HepG2 (cell line): ENCODE measurements at regions not wholly inside any gene's neighbourhood (a gene's known extent, or its start where the extent isn't known, plus 50 kb on each side); places are given as distances from the start of the nearest gene placed in this dataset.

Source experiments
- ATAC-seq: fragments of 200-7000 bp; cut with Tn5 transposase; 3 replicates; pipeline ENCODE4 v1.9.1; 2020; ENCODE audit warnings: mild to moderate bottlenecking, moderate library complexity
- BruUV-seq: library from RNA; stranded (reverse); fragments of 400-500 nt; replicated peaks from 2 replicates; lab custom pipeline; 2021; lab: Mats Ljungman, UMichigan
- CTCF ChIA-PET: fragments of 300-600 bp; formaldehyde crosslinking; extraction: SDS; loops from one replicate; lab custom pipeline; 2021; ENCODE audit warnings: low total read pairs, inconsistent platforms, low intra/inter-chr PET ratio; lab: Yijun Ruan, JAX
- POLR2A ChIA-PET: fragments of 350-600 bp; sonication (Branson Sonifier 250); formaldehyde crosslinking; loops from one replicate; lab custom pipeline; 2020; ENCODE audit warnings: antibody characterized with exemption, inconsistent platforms; lab: Yijun Ruan, JAX
- DNase-seq: peaks from one replicate; pipeline ENCODE4 v3.0.0-alpha.2; 2015; ENCODE audit warnings: low spot score
- FAIRE-seq: peaks from 3 replicates; lab custom pipeline; 2011; peaks lifted over from hg19 to GRCh38; lab: Jason Lieb, UNC
- H2AFZ ChIP-seq: one replicate; pipeline ENCODE4 v1.6.1; 2011; ENCODE audit warnings: low read length, inconsistent platforms
- H3K27ac ChIP-seq: fragments of 300-600 bp; 3 replicates; pipeline ENCODE4 v1.8.0; 2011; ENCODE audit warnings: mixed run types, mild to moderate bottlenecking, mixed read lengths, low read length, inconsistent platforms; ENCODE audit not compliant: insufficient read depth; ENCODE audit errors: extremely low read length
- H3K27me3 ChIP-seq, 2 experiments: fragments of 200-600 bp in 1 of 2; 2 replicates in 1 of 2; 3 replicates in 1 of 2; pipeline versions ENCODE4 v1.6.0 to v1.8.0; 2011; ENCODE audit warnings: low read length in 2 of 2, mild to moderate bottlenecking in 2 of 2, moderate library complexity in 2 of 2, inconsistent platforms in 1 of 2; ENCODE audit not compliant: insufficient read depth in 2 of 2, control insufficient read depth in 1 of 2
- H3K36me3 ChIP-seq, 2 experiments: fragments of 200-600 bp in 1 of 2; replicated peaks in 1 of 2; 2 replicates in 1 of 2; 3 replicates in 1 of 2; pipeline versions ENCODE4 v1.5.1 to v1.8.0; 2011; ENCODE audit warnings: low read length in 2 of 2, inconsistent platforms in 1 of 2; ENCODE audit not compliant: insufficient read depth in 2 of 2, control insufficient read depth in 1 of 2
- H3K4me1 ChIP-seq: 2 replicates; pipeline ENCODE4 v1.5.1; 2012; ENCODE audit warnings: low read length, inconsistent platforms; ENCODE audit not compliant: insufficient read depth
- H3K4me2 ChIP-seq: 2 replicates; pipeline ENCODE4 v1.6.0; 2011; ENCODE audit warnings: low read depth, low read length, inconsistent platforms
- H3K4me3 ChIP-seq, 3 experiments: fragments of 200-600 bp in 1 of 3; sonication (generic), shearing (Covaris generic) in 1 of 3; replicated peaks in 1 of 3; 2 replicates each; pipeline ENCODE4 v1.5.1; 2011 to 2016; ENCODE audit warnings: low read length in 3 of 3, inconsistent platforms in 2 of 3, low read depth in 2 of 3, mild to moderate bottlenecking in 2 of 3, control low read depth in 1 of 3, mixed read lengths in 1 of 3; ENCODE audit not compliant: insufficient read depth in 1 of 3
- H3K79me2 ChIP-seq: one replicate; pipeline ENCODE4 v1.6.1; 2011; ENCODE audit warnings: low read length, inconsistent platforms; ENCODE audit not compliant: insufficient read depth
- H3K9ac ChIP-seq: 2 replicates; pipeline ENCODE4 v1.6.0; 2011; ENCODE audit warnings: mild to moderate bottlenecking, low read depth, low read length, inconsistent platforms; ENCODE audit not compliant: insufficient read depth
- H3K9me3 ChIP-seq: 2 replicates; pipeline ENCODE4 v1.5.1; 2012; ENCODE audit warnings: mild to moderate bottlenecking, low read length
- H4K20me1 ChIP-seq: 2 replicates; pipeline ENCODE4 v1.6.0; 2011; ENCODE audit warnings: inconsistent platforms, mild to moderate bottlenecking, low read length, moderate library complexity; ENCODE audit not compliant: insufficient read depth
- BCL3 ChIP-seq: sonication (generic); formaldehyde crosslinking; IDR thresholded peaks from 2 replicates; pipeline ENCODE4 v1.5.1; 2020; ENCODE audit warnings: mild to moderate bottlenecking, missing genetic modification reagents, moderate library complexity
- MIXL1 ChIP-seq: IDR thresholded peaks from 2 replicates; pipeline ENCODE4 v1.6.1; 2016
- NCOA5 ChIP-seq: sonication (generic); formaldehyde crosslinking; IDR thresholded peaks from 2 replicates; pipeline ENCODE4 v1.4.0; 2020; ENCODE audit warnings: missing genetic modification reagents
- SOX13 ChIP-seq, 3 experiments: fragments of 450-650 bp in 1 of 3; sonication (generic) in 1 of 3; formaldehyde crosslinking in 1 of 3; IDR thresholded peaks in 2 of 3; conservative IDR thresholded peaks in 1 of 3; 2 replicates each; pipeline versions ENCODE4 v1.5.0 to v1.6.1; 2016 to 2020; ENCODE audit warnings: antibody characterized with exemption in 1 of 3, mild to moderate bottlenecking in 1 of 3, missing compliant biosample characterization in 1 of 3, missing genetic modification reagents in 1 of 3, moderate library complexity in 1 of 3
- STAT6 ChIP-seq: sonication (generic); formaldehyde crosslinking; IDR thresholded peaks from 2 replicates; pipeline ENCODE4 v1.4.0; 2020; ENCODE audit warnings: missing genetic modification reagents, mild to moderate bottlenecking, borderline replicate concordance
- ZNF703 ChIP-seq: sonication (generic); formaldehyde crosslinking; IDR thresholded peaks from 2 replicates; pipeline ENCODE4 v1.5.1; 2020; ENCODE audit warnings: missing genetic modification reagents, mild to moderate bottlenecking, moderate library complexity, borderline replicate concordance
- WGBS: methylation state at CpG from one replicate; pipeline ENCODE4 v1.1.6; 2017; ENCODE audit warnings: low lambda C conversion rate; 5-methylcytosine and 5-hydroxymethylcytosine counted together
- in situ Hi-C: cut with HindIII; loops from 2 replicates; pipeline ENCODE4 v1.10.0; 2017; ENCODE audit warnings: low pct_unique_long_range_greater_than_20kb; ENCODE audit not compliant: extremely low pct_ligation_motif_present
- intact Hi-C: fragments of 100-400 bp; cut with micrococcal nuclease; formaldehyde crosslinking; loops from one replicate; pipeline ENCODE4 v1.10.0; 2022; ENCODE audit not compliant: unreplicated experiment

GRCh38 chr1:219461981-219462400, 150.9 kb downstream of the ZC3H11B start:
- TF ChIP-seq MIXL1 (CRISPR knock-in tag) (no peak), NCOA5 (CRISPR knock-in tag) (no peak), ZNF703 (no peak), BCL3 (CRISPR knock-in tag) (no peak), SOX13 (IDR thresholded peaks at IDR 0.05) (no peak), SOX13 (CRISPR knock-in tag; conservative IDR thresholded peaks at IDR 0.05 in 1 of 2, IDR thresholded peaks at IDR 0.05 in 1 of 2) (no peak), STAT6 (no peak)
- ChIA-PET CTCF (no interaction called here), POLR2A (no interaction called here)
- no peaks in the 10 kb centered on the region for H4K20me1 ChIP-seq
- no peaks in the 10 kb centered on the region for H3K36me3 ChIP-seq
- H3K27me3 ChIP-seq = no peaks in the 10 kb centered on the region
- in situ Hi-C loops = no loop called here
- H2AFZ ChIP-seq = no peak overlapping the region
- BruUV-seq = no TSS peak
- FAIRE-seq (no peak), DNase-seq (no peak), ATAC-seq (no peak)
- no peak overlapping the region for H3K9ac ChIP-seq
- H3K27ac ChIP-seq = no peak overlapping the region
- no peak overlapping the region for H3K4me3 ChIP-seq
- no peaks in the 10 kb centered on the region for H3K79me2 ChIP-seq
- no peak overlapping the region for H3K4me2 ChIP-seq
- no peaks in the 10 kb centered on the region for H3K9me3 ChIP-seq
- intact Hi-C loops = no loop called here
- WGBS = 31% methylated on average over 1 of the region's 1 CpG
- no peaks in the 10 kb centered on the region for H3K4me1 ChIP-seq
